ENCODE measurements at regions not wholly inside any gene's neighbourhood (a gene's known extent, or its start where the extent isn't known, plus 50 kb on each side); places are given as distances from the start of the nearest gene placed in this dataset.

DNA sequence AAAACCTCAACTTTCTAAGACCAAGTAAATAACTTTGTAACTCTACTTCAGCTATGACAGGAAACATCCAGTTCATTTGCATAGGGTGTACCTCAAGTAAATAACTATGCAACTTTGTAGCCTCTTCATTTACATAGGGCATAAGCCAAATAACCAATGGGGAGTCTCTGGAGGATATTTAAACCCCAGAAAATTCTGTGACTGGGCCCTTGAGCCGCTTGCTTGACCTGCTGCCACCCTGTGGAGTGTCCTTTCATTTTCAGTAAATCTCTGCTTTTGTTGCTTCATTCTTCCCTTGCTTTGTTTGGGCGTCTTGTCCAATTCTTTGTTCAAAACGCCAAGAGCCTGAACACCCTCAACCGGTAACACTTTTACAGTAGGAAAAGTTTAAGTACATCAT is 1112.7 kb upstream of the NRXN1 start:
- ATAC-seq (no peak), DNase-seq (no peak)
- 47% methylated on average over 4 of the region's 4 CpGs for WGBS (ENCODE audit: insufficient coverage, low coverage, low lambda C conversion rate, missing lambda C conversion rate)
- H3K4me1 ChIP-seq: no peaks in the 10 kb centered on the region
- intact Hi-C loops (cut with DNase I): no loop called here
- H3K9me3 ChIP-seq: no peaks in the 10 kb centered on the region
- no peaks in the 10 kb centered on the region for H3K27me3 ChIP-seq
- H3K27ac ChIP-seq: no peak overlapping the region
- H3K36me3 ChIP-seq: no peaks in the 10 kb centered on the region
- no peak overlapping the region for H3K4me3 ChIP-seq
- TF ChIP-seq, protein P1, sequence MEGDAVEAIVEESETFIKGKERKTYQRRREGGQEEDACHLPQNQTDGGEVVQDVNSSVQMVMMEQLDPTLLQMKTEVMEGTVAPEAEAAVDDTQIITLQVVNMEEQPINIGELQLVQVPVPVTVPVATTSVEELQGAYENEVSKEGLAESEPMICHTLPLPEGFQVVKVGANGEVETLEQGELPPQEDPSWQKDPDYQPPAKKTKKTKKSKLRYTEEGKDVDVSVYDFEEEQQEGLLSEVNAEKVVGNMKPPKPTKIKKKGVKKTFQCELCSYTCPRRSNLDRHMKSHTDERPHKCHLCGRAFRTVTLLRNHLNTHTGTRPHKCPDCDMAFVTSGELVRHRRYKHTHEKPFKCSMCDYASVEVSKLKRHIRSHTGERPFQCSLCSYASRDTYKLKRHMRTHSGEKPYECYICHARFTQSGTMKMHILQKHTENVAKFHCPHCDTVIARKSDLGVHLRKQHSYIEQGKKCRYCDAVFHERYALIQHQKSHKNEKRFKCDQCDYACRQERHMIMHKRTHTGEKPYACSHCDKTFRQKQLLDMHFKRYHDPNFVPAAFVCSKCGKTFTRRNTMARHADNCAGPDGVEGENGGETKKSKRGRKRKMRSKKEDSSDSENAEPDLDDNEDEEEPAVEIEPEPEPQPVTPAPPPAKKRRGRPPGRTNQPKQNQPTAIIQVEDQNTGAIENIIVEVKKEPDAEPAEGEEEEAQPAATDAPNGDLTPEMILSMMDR (IDR thresholded peaks at IDR 0.05): no peak
- no peak for TF ChIP-seq POLR2A (IDR thresholded peaks at IDR 0.05)

GRCh38 chr2:52141076-52141475 is 1109.1 kb upstream of the NRXN1 start:
- WGBS (ENCODE audit: insufficient coverage, low coverage, low lambda C conversion rate, missing lambda C conversion rate): 17% methylated on average over 1 of the region's 1 CpG

GRCh38 chr2:52139241-52139640 is 1107.3 kb upstream of the NRXN1 start:
- H3K27ac ChIP-seq: no peak overlapping the region
- no peak overlapping the region for H3K4me3 ChIP-seq
- H3K27me3 ChIP-seq: no peaks in the 10 kb centered on the region
- no peaks in the 10 kb centered on the region for H3K4me1 ChIP-seq
- H3K36me3 ChIP-seq: no peaks in the 10 kb centered on the region
- TF ChIP-seq POLR2A (IDR thresholded peaks at IDR 0.05): no peak
- TF ChIP-seq, protein P1 (IDR thresholded peaks at IDR 0.05): no peak
- intact Hi-C loops (cut with DNase I): no loop called here
- no peaks in the 10 kb centered on the region for H3K9me3 ChIP-seq
- no peak for DNase-seq
- ATAC-seq: no peak

More at GRCh38 chr2:52141076-52141475, 1109.1 kb upstream of the NRXN1 start:
- ATAC-seq (no peak), DNase-seq (no peak)
- Histone ChIP-seq H3K27ac (no peak overlapping the region), H3K4me3 (no peak overlapping the region), H3K4me1 (no peaks in the 10 kb centered on the region), H3K27me3 (no peaks in the 10 kb centered on the region), H3K36me3 (no peaks in the 10 kb centered on the region), H3K9me3 (no peaks in the 10 kb centered on the region)
- TF ChIP-seq, protein P1 (IDR thresholded peaks at IDR 0.05): no peak
- TF ChIP-seq POLR2A (IDR thresholded peaks at IDR 0.05): no peak
- intact Hi-C loops (cut with DNase I): no loop called here

- WGBS (ENCODE audit: insufficient coverage, low coverage, low lambda C conversion rate, missing lambda C conversion rate): 36% methylated on average over 2 of the region's 2 CpGs
- intact Hi-C loops (cut with DNase I): no loop called here
Observed at GRCh38 chr2:52135235-52135634, 1103.3 kb upstream of the NRXN1 start.

More at GRCh38 chr2:52135235-52135634, 1103.3 kb upstream of the NRXN1 start:
- no peaks in the 10 kb centered on the region for H3K4me1 ChIP-seq
- no peak overlapping the region for H3K4me3 ChIP-seq
- no peaks in the 10 kb centered on the region for H3K9me3 ChIP-seq
- TF ChIP-seq, protein P1 (IDR thresholded peaks at IDR 0.05): no peak
- no peak for TF ChIP-seq POLR2A (IDR thresholded peaks at IDR 0.05)
- DNase-seq (no peak), ATAC-seq (no peak)
- no peaks in the 10 kb centered on the region for H3K27me3 ChIP-seq
- H3K27ac ChIP-seq: no peak overlapping the region
- no peaks in the 10 kb centered on the region for H3K36me3 ChIP-seq

Measured in right lobe of liver (tissue), 6 donors.